ENCODE measurements at regions not wholly inside any gene's neighbourhood (a gene's known extent, or its start where the extent isn't known, plus 50 kb on each side); places are given as distances from the start of the nearest gene placed in this dataset.

GRCh38 chr10:109679478-109679877 lies 243.8 kb downstream of the XPNPEP1 start:
- Histone ChIP-seq H3K27ac (no peak overlapping the region), H3K4me1 (ENCODE audit: control insufficient read depth in 1 of 2, low read depth in 2 of 2) (no peaks in the 10 kb centered on the region), H3K9me3 (no peaks in the 10 kb centered on the region), H3K36me3 (no peaks in the 10 kb centered on the region), H3K4me3 (no peak overlapping the region), H3K27me3 (replicated peaks; ENCODE audit: insufficient read depth) (no peaks in the 10 kb centered on the region)
- TF ChIP-seq, protein P1, sequence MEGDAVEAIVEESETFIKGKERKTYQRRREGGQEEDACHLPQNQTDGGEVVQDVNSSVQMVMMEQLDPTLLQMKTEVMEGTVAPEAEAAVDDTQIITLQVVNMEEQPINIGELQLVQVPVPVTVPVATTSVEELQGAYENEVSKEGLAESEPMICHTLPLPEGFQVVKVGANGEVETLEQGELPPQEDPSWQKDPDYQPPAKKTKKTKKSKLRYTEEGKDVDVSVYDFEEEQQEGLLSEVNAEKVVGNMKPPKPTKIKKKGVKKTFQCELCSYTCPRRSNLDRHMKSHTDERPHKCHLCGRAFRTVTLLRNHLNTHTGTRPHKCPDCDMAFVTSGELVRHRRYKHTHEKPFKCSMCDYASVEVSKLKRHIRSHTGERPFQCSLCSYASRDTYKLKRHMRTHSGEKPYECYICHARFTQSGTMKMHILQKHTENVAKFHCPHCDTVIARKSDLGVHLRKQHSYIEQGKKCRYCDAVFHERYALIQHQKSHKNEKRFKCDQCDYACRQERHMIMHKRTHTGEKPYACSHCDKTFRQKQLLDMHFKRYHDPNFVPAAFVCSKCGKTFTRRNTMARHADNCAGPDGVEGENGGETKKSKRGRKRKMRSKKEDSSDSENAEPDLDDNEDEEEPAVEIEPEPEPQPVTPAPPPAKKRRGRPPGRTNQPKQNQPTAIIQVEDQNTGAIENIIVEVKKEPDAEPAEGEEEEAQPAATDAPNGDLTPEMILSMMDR (IDR thresholded peaks at IDR 0.05): no peak
- DNase-seq (ENCODE audit: low spot score) (no peak), ATAC-seq (ENCODE audit: insufficient number of reproducible peaks, low FRiP score, low read depth) (no peak)

GRCh38 chr10:109678857-109679256 lies 244.5 kb downstream of the XPNPEP1 start:
- Histone ChIP-seq H3K4me3 (no peak overlapping the region), H3K27ac (no peak overlapping the region), H3K9me3 (no peaks in the 10 kb centered on the region), H3K27me3 (replicated peaks; ENCODE audit: insufficient read depth) (no peaks in the 10 kb centered on the region), H3K4me1 (ENCODE audit: control insufficient read depth in 1 of 2, low read depth in 2 of 2) (no peaks in the 10 kb centered on the region), H3K36me3 (no peaks in the 10 kb centered on the region)
- ATAC-seq (ENCODE audit: insufficient number of reproducible peaks, low FRiP score, low read depth) (no peak), DNase-seq (ENCODE audit: low spot score) (no peak)
- TF ChIP-seq, protein P1 (IDR thresholded peaks at IDR 0.05): no peak

GRCh38 chr10:109676703-109677102 lies 246.6 kb downstream of the XPNPEP1 start:
- no peaks in the 10 kb centered on the region for H3K27me3 ChIP-seq (replicated peaks; ENCODE audit: insufficient read depth)
- no peaks in the 10 kb centered on the region for H3K36me3 ChIP-seq
- H3K9me3 ChIP-seq: no peaks in the 10 kb centered on the region
- no peaks in the 10 kb centered on the region for H3K4me1 ChIP-seq (ENCODE audit: control insufficient read depth in 1 of 2, low read depth in 2 of 2)
- TF ChIP-seq, protein P1 (IDR thresholded peaks at IDR 0.05): no peak
- H3K27ac ChIP-seq: no peak overlapping the region
- no peak for DNase-seq (ENCODE audit: low spot score)
- no peak for ATAC-seq (ENCODE audit: insufficient number of reproducible peaks, low FRiP score, low read depth)
- H3K4me3 ChIP-seq: no peak overlapping the region

- Histone ChIP-seq H3K27ac (no peak overlapping the region), H3K27me3 (replicated peaks; ENCODE audit: insufficient read depth) (no peaks in the 10 kb centered on the region), H3K4me3 (no peak overlapping the region), H3K4me1 (ENCODE audit: control insufficient read depth in 1 of 2, low read depth in 2 of 2) (no peaks in the 10 kb centered on the region), H3K9me3 (no peaks in the 10 kb centered on the region), H3K36me3 (no peaks in the 10 kb centered on the region)
- DNase-seq (ENCODE audit: low spot score) (no peak), ATAC-seq (ENCODE audit: insufficient number of reproducible peaks, low FRiP score, low read depth) (no peak)
- TF ChIP-seq, protein P1 (IDR thresholded peaks at IDR 0.05): no peak
Measured at GRCh38 chr10:109668703-109669102, 254.6 kb downstream of the XPNPEP1 start.

GRCh38 chr10:109668154-109668665 lies 255.1 kb downstream of the XPNPEP1 start:
- DNase-seq (ENCODE audit: low spot score) (no peak), ATAC-seq (ENCODE audit: insufficient number of reproducible peaks, low FRiP score, low read depth) (no peak)
- Histone ChIP-seq H3K27ac (no peak overlapping the region), H3K36me3 (no peaks in the 10 kb centered on the region), H3K4me1 (ENCODE audit: control insufficient read depth in 1 of 2, low read depth in 2 of 2) (no peaks in the 10 kb centered on the region), H3K9me3 (no peaks in the 10 kb centered on the region), H3K27me3 (replicated peaks; ENCODE audit: insufficient read depth) (no peaks in the 10 kb centered on the region), H3K4me3 (no peak overlapping the region)
- TF ChIP-seq, protein P1 (IDR thresholded peaks at IDR 0.05): no peak
